ENCODE measurements at regions not wholly inside any gene's neighbourhood (a gene's known extent, or its start where the extent isn't known, plus 50 kb on each side); places are given as distances from the start of the nearest gene placed in this dataset.

DNA sequence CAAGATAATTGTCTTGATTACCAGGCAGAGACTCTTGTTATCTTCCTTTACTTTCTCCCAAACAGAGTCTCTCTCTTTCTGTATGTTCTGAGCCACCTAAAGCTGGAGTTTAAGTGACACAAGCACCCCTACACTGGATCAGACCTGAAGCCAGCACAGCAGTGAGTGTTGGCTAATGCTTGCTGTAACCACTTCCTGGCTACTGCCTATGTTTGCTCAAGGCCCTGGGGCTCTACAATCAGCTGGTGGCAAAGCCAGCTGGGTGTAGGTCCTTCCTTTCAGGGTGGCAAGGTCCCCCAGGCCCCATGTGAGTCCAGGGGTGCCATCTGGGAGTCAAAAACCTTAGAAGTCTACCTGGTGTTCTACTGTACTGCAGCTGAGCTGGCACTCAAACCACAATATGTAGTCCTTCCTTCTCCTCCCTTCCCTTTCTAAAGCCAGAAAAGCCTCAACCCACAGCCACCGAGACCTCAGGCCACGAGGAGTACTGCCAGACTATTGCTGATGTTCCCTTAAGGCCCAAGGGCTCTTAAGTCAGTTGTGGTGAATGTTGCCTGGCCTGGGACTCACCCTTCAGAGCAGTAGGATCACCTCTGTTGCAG, 416.3 kb downstream of the ADRA2A start:
- no peak for DNase-seq (ENCODE audit: extremely low read depth, low read depth)

GRCh38 chr10:111498560-111498959, 421.7 kb downstream of the ADRA2A start:
- no peak for DNase-seq (ENCODE audit: extremely low read depth, low read depth)

DNA sequence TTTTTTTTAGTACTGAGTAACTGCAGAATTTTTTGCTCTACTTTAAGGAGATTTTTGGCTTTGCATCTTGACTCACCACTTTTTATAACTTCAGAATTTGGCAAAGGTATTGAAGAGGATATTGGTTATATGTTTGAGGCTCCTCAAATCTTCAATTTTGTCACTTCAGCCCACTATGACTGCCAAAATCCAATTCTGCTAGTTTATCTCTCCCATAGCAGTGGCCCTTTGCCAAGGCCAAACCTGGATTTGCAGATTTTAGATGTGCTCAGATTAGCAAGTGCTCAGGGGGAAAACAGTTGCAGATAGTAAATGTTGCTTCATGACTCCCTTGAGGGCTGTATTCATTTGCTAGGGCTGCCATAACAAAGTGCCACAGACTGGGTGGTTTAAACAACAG, 427.5 kb downstream of the ADRA2A start:
- no peak for DNase-seq (ENCODE audit: extremely low read depth, low read depth)

DNA sequence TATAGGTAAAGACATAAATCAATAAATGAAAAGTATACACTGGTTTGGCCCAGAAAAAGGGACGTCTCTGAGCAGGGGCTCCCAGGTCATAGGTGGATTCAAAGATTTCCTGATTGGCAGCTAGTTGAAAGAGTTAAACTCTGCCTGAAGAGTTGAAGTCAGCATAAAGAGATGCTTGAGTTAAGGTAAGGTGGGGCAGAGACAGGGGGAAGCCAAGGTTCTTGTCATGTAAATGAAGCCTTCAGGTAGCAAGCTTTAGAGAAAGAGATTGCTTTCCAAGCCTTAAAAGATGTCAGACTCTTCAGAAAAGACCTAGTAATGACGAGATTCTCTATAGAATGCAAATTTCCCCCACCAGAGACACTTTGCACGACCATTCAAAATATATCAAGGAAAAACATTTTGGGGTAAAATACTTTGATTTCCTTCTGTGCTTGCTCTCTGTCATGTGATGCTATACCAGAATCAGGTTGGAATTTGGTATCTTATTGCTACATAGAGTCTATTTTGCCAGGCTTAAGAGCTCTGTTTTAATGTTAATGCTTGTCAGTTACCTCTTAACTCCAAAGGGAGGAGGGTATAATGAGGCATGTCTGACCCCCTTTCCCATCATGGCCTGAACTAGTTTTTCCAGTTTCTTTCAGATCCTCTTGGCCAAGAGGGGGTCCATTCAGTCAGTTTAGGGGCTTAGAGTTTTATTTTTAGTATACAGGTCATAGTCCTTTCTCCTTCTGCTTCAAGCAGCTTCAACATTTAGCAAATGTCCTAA, 429.6 kb downstream of the ADRA2A start:
- no peak for DNase-seq (ENCODE audit: extremely low read depth, low read depth)

GRCh38 chr10:111511751-111512150, 434.9 kb downstream of the ADRA2A start:
- no peak for DNase-seq (ENCODE audit: extremely low read depth, low read depth)

DNA sequence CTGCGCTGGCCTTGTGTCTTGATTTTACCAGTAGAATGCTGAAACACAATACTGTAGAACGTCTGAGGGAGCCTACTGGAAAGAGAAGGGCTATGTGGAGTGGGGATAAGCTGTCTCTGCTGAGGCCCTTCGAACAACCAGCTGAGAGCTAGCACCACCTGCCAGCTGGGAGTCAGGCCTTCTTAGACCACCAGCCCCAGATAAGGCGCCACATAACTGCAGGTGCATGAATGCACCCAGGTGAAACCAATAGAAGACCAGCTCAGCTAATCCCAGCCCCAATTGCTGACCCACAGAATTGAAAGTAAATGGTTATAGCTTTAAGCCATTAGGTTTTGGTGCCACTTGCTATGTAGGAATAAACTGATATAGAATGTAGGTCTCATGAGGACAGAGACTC, 438.4 kb downstream of the ADRA2A start:
- DNase-seq (ENCODE audit: extremely low read depth, low read depth), result no peak

- DNase-seq (ENCODE audit: extremely low read depth, low read depth), result no peak
These were observed 438.9 kb downstream of the ADRA2A start for GRCh38 chr10:111515706-111516105.

DNA sequence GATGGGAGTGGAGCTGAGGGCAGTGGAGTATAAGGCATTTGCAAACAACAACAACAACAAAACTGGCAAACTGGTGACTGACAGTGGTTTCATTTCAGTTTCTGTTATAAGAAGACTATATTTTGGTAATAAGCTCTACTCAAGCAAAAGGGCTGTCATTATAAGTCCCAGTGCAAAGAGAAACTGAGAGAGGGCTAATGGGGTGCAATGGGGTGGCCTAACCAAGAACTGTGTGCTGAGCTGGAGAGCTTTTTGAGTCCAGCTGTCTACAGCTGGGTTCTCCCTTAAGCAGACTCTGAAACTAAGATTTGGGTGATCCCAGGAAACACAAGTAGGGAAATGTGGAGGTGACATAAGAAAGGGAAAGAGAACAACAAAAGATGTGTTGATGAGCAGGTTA, 439.3 kb downstream of the ADRA2A start:
- DNase-seq (ENCODE audit: extremely low read depth, low read depth), result no peak

GRCh38 chr10:111522141-111522540, 445.3 kb downstream of the ADRA2A start:
- no peak for DNase-seq (ENCODE audit: extremely low read depth, low read depth)

GRCh38 chr10:111522551-111522950, 445.7 kb downstream of the ADRA2A start:
- DNase-seq (ENCODE audit: extremely low read depth, low read depth), result no peak

- DNase-seq (ENCODE audit: extremely low read depth, low read depth), result no peak
These were observed 446.2 kb downstream of the ADRA2A start for GRCh38 chr10:111523016-111523415.

DNA sequence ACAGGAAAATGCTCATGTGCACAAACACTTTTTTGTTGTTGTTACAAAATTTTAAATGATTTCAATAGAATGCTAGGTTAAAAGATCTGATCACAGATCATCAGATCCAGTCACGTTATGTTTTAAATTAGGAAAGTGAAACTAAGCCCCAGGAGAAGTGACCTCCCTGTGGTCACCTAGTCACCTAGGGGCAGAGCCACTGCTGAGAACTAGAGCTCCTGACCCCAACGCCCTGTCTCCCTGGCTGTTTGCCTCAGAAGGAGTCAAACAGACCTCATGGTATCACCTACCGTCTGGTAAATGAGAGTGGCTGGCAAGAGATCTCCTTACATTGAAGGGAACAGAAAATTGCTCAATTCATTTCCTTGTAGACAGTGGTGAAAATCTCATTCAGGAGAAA, 447.3 kb downstream of the ADRA2A start:
- DNase-seq (ENCODE audit: extremely low read depth, low read depth), result no peak

DNA sequence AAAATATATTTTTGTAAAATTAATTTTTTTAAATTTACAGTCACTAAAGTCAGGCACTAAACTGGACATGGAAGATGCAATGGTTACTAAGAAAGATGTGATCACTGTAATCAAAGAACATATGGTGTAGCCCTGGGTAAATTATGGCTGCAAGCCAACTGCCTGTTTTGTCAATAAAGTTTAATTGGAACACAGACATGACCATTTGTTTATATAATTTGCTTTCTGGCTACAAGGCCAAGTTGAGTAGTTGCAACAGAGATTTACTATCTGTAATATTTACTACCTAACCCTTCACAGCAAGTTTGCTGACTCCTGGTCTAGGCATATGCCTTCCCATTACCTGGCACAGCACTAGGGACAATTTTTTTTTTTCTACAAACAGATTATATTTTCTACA, 448.9 kb downstream of the ADRA2A start:
- DNase-seq (ENCODE audit: extremely low read depth, low read depth), result no peak

DNA sequence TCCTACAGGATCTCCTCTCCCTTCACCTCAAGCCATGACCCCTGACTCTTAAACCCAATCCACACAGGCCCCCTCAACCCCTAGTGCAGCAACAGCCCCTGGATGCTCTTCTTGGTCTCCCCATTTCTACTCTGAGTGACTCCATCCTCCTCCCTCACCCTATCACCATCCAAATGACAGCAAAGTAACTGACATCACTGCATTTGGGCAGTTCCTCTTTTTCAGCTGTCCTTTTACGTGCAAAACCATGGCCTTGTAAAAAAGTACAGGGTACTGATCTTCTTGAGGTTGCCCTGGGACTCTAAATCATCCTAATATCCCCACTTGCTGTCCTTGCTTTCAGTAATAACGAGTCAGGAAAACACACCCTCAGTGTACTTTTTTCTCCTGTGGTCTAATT, 454.9 kb downstream of the ADRA2A start:
- no peak for DNase-seq (ENCODE audit: extremely low read depth, low read depth)

DNA sequence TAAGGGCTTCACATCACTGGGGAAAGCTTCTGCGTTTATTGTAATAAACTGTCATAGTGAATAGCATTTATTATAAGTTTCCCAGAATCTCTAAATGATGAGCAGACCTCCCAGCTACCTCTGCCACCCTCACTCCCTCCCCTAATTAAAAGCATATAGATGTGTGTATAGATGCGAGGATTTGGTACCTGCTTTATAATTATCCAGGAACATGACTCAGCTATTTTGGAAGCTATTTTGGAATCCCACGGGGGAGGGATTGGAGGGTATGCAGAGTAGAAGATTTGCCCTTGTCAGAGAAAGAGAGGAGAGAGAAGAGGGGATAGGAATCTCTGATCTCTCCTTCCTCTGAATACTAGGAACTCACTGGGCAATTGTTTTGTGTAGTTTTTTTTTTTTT, 455.3 kb downstream of the ADRA2A start:
- DNase-seq (ENCODE audit: extremely low read depth, low read depth), result no peak

DNA sequence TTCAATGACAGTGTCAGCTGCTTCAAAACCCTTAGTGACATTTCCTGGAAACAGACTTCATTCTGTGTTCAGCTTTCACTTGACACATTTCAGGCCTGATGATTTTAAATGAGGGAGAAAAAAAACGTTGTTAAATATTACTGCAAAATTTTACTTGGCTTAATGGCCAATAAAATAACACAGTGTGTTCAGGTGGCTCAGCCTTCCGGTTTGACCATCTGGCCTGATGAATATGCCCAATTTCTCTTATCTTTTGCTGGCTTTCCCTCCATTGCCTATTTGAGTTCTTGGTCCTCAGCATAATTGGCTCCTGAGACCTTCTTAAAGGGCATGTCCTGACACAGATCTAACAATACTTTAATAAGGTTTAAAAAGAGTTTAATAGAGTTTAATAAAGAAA, 462.4 kb downstream of the ADRA2A start:
- no peak for DNase-seq (ENCODE audit: extremely low read depth, low read depth)

- DNase-seq (ENCODE audit: extremely low read depth, low read depth), result no peak
These were observed 467.0 kb downstream of the ADRA2A start for GRCh38 chr10:111543854-111544253.

DNA sequence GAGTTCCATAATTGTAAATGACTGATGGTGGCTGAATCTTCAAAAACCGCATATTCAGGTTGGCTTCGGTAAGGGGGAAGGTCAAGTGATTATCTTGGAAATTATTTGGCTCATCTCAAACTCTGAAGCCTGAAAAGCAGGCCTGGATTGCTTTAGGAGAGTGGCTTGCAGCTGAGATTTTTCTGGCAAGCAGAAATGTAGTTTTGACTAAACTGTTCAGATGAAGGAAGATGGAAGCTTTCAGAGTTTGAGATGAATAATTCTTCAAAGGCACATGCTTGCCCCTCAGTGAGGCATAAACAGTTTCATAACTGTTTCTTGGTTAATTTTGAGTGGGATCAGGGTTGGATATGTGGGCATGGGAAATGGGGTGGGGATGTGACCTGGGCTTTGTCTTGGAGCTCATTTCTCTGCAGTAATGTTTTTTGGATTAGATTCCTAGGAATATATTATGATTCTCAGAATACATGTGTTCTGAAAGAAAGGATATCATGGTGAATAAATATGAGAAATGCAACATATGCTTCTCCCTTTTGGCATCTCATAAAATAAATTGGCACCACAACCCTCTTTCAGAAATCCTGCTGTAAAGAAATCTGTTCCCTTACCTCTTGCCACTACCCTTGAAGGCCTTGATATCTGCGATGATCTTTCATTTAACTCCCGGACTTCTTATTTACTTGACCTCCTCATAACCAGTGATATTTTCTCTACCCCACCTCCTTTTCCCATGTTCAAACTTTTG, 469.2 kb downstream of the ADRA2A start:
- no peak for DNase-seq (ENCODE audit: extremely low read depth, low read depth)

DNA sequence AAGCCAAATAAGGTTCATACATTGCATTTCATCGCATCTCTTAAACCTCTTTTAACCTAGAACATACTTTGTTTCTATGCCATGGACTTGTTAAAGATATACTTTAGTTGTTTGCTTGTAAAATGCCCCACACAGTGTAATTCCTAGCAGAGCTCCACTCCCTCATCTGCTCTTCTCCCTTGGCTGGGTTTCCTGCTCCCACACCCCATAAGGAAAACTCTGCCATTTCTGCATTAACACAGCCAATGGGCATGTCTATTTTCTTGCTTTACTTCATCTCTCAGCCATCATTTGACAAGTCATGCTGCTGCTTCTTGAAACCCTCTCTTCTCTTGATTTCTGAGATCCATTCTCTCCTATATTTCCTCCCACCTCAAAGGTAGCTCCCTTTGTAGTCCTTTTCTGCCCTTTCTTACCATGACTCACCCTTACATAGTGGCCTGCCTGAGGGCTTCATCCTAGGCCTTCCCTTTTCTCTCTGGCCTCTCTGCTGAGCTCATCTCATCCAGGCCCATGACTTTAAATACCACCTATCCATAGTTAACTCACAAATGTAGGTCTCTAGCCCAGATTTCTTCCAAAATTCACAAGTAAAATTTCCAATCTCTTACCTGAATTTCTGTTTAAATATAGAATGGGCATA, 471.4 kb downstream of the ADRA2A start:
- DNase-seq (ENCODE audit: extremely low read depth, low read depth), result no peak

- DNase-seq (ENCODE audit: extremely low read depth, low read depth), result no peak
These were observed 474.2 kb downstream of the ADRA2A start for GRCh38 chr10:111551001-111551400.

- DNase-seq (ENCODE audit: extremely low read depth, low read depth), result no peak
These were observed 479.8 kb downstream of the ADRA2A start for GRCh38 chr10:111556666-111557065.
